NCI-H2171 treated with DMSO at 0.1 percent for 48 hours (cell line): ENCODE measurements at regions not wholly inside any gene's neighbourhood (a gene's known extent, or its start where the extent isn't known, plus 50 kb on each side); places are given as distances from the start of the nearest gene placed in this dataset.
"Not testable (repeated sequence)": the region's sequence is repeated elsewhere in the genome, so short reads cannot be mapped to it uniquely, and the experiment has no call there.

ENCODE experiments used
- DNase-seq: peaks from one replicate; lab custom pipeline; 2025; lab: John Stamatoyannopoulos, UW

- DNase-seq = peak; percentile 41
Observed at GRCh38 chr9:129561594-129562281, 59.2 kb downstream of the C9orf50 start.

GRCh38 chr9:129560881-129561306 is 60.0 kb downstream of the C9orf50 start:
- no peak for DNase-seq

- DNase-seq = no peak
Observed at GRCh38 chr9:129559506-129559881, 61.4 kb downstream of the C9orf50 start.

GRCh38 chr9:129558551-129559505 is 62.1 kb downstream of the C9orf50 start:
- DNase-seq = no peak

GRCh38 chr9:129558063-129558550 is 62.8 kb downstream of the C9orf50 start:
- no peak for DNase-seq

- DNase-seq = peak; percentile 23
Observed at GRCh38 chr9:129557192-129558036, 63.5 kb downstream of the C9orf50 start.

GRCh38 chr9:129556491-129557191 is 64.3 kb downstream of the C9orf50 start:
- DNase-seq = no peak

- DNase-seq = no peak
Observed at GRCh38 chr9:129555512-129556215, 65.2 kb downstream of the C9orf50 start.

- DNase-seq = peak; percentile 71
Observed at GRCh38 chr9:129554649-129555048, 66.3 kb downstream of the C9orf50 start.

- DNase-seq = no peak
Observed at GRCh38 chr9:129553277-129553676, 67.6 kb downstream of the C9orf50 start.

GRCh38 chr9:129552064-129552463 is 68.8 kb downstream of the C9orf50 start:
- no peak for DNase-seq

- no peak for DNase-seq
Observed at GRCh38 chr9:129551393-129551973, 69.4 kb downstream of the C9orf50 start.

GRCh38 chr9:129550977-129551376 is 69.9 kb downstream of the C9orf50 start:
- not testable (repeated sequence) for DNase-seq

- no peak for DNase-seq
Observed at GRCh38 chr9:129550199-129550839, 70.6 kb downstream of the C9orf50 start.

GRCh38 chr9:129549684-129550083 is 71.2 kb downstream of the C9orf50 start:
- no peak for DNase-seq

GRCh38 chr9:129549139-129549538 is 71.8 kb downstream of the C9orf50 start:
- DNase-seq = no peak

- no peak for DNase-seq
Observed at GRCh38 chr9:129548571-129549135, 72.2 kb downstream of the C9orf50 start.

GRCh38 chr9:129547869-129548570 is 72.9 kb downstream of the C9orf50 start:
- no peak for DNase-seq

- no peak for DNase-seq
Observed at GRCh38 chr9:129547063-129547462, 73.8 kb downstream of the C9orf50 start.
